ENCODE measurements at regions not wholly inside any gene's neighbourhood (a gene's known extent, or its start where the extent isn't known, plus 50 kb on each side); places are given as distances from the start of the nearest gene placed in this dataset. TPM values are rescaled to one million over a fixed set of nuclear protein-coding genes. Genes with fewer than 3 reads are reported as not detected.

- TF ChIP-seq JUND (IDR thresholded peaks at IDR 0.05; ENCODE audit: borderline replicate concordance, low read depth, low read length): no peak
- TF ChIP-seq JUND (tag; IDR thresholded peaks at IDR 0.05; ENCODE audit: borderline replicate concordance, low read depth, low read length): no peak
- no peak for TF ChIP-seq ETV6 (IDR thresholded peaks at IDR 0.05; ENCODE audit: borderline replicate concordance in 1 of 2, low read depth in 2 of 2, low read length in 1 of 2)
- TF ChIP-seq ETV6 (CRISPR knock-in tag; IDR thresholded peaks at IDR 0.05; ENCODE audit: borderline replicate concordance): no peak
Observed at GRCh38 chr15:67013696-67014095, 51.7 kb upstream of the SMAD3 start (continued).

Small RNA genes lying in the stretch of these regions (small RNA-seq; reads per million reads assigned to genes)
- not detected for gene HMGN2P47
